A673 (cell line): ENCODE measurements at regions not wholly inside any gene's neighbourhood (a gene's known extent, or its start where the extent isn't known, plus 50 kb on each side); places are given as distances from the start of the nearest gene placed in this dataset.

Source experiments
- EZH2 ChIP-seq: fragments of 200-600 bp; sonication (generic); IDR thresholded peaks from 2 replicates; pipeline ENCODE4 v1.6.1; 2017; ENCODE audit warnings: borderline replicate concordance, low read depth, mild to moderate bottlenecking, mixed read lengths, antibody characterized with exemption, low read length; ENCODE audit not compliant: poor library complexity, severe bottlenecking
- TF ChIP-seq, protein P1 (sequence below): fragments of 300-800, 200-600 bp; sonication (generic); conservative IDR thresholded peaks from 2 replicates; pipeline ENCODE4 v1.5.1; 2017; ENCODE audit warnings: low read depth, mild to moderate bottlenecking, antibody characterized with exemption, low read length, moderate library complexity, mixed read lengths

DNA sequence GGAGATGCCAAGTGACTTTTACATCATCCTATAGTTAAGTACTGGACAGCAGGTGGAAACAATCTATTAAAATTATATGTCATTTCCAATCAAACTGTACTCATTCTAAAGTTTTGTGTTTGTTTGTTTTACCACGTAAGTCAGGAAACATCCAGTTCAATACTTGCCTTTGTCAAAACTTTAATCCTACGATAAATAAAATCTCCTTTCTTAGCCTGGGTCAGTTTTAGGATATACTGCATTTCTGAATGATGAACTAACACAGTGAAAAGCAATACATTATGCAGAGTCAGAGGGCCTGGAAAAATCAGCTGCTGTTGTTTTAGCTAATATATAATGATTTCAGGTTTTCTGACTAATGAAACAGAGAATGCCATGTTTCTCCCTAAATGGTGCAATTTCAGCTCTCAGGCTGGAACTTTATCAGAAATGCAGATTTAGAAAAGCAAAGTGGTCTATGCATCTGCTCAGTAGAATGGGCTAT, 756.4 kb downstream of the CDH11 start:
- TF ChIP-seq, protein P1, sequence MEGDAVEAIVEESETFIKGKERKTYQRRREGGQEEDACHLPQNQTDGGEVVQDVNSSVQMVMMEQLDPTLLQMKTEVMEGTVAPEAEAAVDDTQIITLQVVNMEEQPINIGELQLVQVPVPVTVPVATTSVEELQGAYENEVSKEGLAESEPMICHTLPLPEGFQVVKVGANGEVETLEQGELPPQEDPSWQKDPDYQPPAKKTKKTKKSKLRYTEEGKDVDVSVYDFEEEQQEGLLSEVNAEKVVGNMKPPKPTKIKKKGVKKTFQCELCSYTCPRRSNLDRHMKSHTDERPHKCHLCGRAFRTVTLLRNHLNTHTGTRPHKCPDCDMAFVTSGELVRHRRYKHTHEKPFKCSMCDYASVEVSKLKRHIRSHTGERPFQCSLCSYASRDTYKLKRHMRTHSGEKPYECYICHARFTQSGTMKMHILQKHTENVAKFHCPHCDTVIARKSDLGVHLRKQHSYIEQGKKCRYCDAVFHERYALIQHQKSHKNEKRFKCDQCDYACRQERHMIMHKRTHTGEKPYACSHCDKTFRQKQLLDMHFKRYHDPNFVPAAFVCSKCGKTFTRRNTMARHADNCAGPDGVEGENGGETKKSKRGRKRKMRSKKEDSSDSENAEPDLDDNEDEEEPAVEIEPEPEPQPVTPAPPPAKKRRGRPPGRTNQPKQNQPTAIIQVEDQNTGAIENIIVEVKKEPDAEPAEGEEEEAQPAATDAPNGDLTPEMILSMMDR: no peak
- TF ChIP-seq EZH2: no peak
